ENCODE measurements at regions not wholly inside any gene's neighbourhood (a gene's known extent, or its start where the extent isn't known, plus 50 kb on each side); places are given as distances from the start of the nearest gene placed in this dataset.

DNA sequence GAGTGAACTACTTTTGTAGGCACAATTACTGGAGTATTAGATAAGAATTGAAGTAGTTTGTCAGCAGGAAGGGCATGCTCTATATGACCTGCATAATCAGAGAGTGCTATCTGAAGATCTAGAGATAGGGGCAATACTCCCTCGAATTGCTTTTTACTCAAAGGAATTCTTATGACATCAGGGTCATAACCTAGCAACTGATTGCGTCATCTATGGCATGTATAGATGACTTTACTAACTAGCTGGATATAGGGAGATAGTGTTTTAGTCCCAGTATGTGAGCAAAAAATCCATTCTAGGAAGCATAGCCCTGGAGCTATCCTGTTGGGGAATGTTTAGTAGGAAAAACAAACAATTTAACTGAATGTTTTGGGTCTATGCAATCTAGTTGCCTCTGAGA lies 109.5 kb upstream of the ZNF267 start:
- TF ChIP-seq EZH2 (optimal IDR thresholded peaks at IDR 0.05; ENCODE audit: low read depth, low read length): no peak
- TF ChIP-seq, protein P1, sequence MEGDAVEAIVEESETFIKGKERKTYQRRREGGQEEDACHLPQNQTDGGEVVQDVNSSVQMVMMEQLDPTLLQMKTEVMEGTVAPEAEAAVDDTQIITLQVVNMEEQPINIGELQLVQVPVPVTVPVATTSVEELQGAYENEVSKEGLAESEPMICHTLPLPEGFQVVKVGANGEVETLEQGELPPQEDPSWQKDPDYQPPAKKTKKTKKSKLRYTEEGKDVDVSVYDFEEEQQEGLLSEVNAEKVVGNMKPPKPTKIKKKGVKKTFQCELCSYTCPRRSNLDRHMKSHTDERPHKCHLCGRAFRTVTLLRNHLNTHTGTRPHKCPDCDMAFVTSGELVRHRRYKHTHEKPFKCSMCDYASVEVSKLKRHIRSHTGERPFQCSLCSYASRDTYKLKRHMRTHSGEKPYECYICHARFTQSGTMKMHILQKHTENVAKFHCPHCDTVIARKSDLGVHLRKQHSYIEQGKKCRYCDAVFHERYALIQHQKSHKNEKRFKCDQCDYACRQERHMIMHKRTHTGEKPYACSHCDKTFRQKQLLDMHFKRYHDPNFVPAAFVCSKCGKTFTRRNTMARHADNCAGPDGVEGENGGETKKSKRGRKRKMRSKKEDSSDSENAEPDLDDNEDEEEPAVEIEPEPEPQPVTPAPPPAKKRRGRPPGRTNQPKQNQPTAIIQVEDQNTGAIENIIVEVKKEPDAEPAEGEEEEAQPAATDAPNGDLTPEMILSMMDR (IDR thresholded peaks at IDR 0.05; ENCODE audit: low read length): no peak
- no peak for TF ChIP-seq EZH2phosphoT487 (IDR thresholded peaks at IDR 0.05; ENCODE audit: low read length)

GRCh38 chr16:31767267-31767666 lies 106.3 kb upstream of the ZNF267 start:
- no peak for DNase-seq
- H3K9me3 ChIP-seq (replicated peaks; ENCODE audit: insufficient read depth, low read length): no peaks in the 10 kb centered on the region
- H3K4me2 ChIP-seq (ENCODE audit: low read depth, low read length): no peak overlapping the region
- H3K27ac ChIP-seq (ENCODE audit: low read length): no peak overlapping the region
- H3K79me2 ChIP-seq (ENCODE audit: low read length): no peaks in the 10 kb centered on the region
- TF ChIP-seq EZH2 (optimal IDR thresholded peaks at IDR 0.05; ENCODE audit: low read depth, low read length) (no peak), EZH2phosphoT487 (IDR thresholded peaks at IDR 0.05; ENCODE audit: low read length) (no peak)
- TF ChIP-seq, protein P1 (IDR thresholded peaks at IDR 0.05; ENCODE audit: low read length): no peak
- H4K20me1 ChIP-seq (ENCODE audit: insufficient read depth, low read length): no peaks in the 10 kb centered on the region
- no peak overlapping the region for H3K4me3 ChIP-seq (ENCODE audit: low read length)
- no peaks in the 10 kb centered on the region for H3K9me2 ChIP-seq (replicated peaks; ENCODE audit: insufficient read depth, low read length)
- H3K4me1 ChIP-seq (ENCODE audit: low read length): no peaks in the 10 kb centered on the region
- no peak overlapping the region for H3K9ac ChIP-seq (ENCODE audit: low read length)
- no peak overlapping the region for H2AFZ ChIP-seq (ENCODE audit: low read length)
- H3K36me3 ChIP-seq (replicated peaks; ENCODE audit: insufficient read depth, low read length): no peaks in the 10 kb centered on the region
- H3K27me3 ChIP-seq (replicated peaks; ENCODE audit: insufficient read depth, low read length): no peaks in the 10 kb centered on the region
- H3F3A ChIP-seq (ENCODE audit: insufficient read depth, low read length): no peaks in the 10 kb centered on the region

More for the DNA sequence above, 109.5 kb upstream of the ZNF267 start:
- Histone ChIP-seq H3K9ac (ENCODE audit: low read length) (no peak overlapping the region), H3K27ac (ENCODE audit: low read length) (no peak overlapping the region), H3K4me3 (ENCODE audit: low read length) (no peak overlapping the region), H3K79me2 (ENCODE audit: low read length) (no peaks in the 10 kb centered on the region), H3K9me3 (replicated peaks; ENCODE audit: insufficient read depth, low read length) (no peaks in the 10 kb centered on the region), H2AFZ (ENCODE audit: low read length) (no peak overlapping the region), H3K4me1 (ENCODE audit: low read length) (no peaks in the 10 kb centered on the region), H3F3A (ENCODE audit: insufficient read depth, low read length) (no peaks in the 10 kb centered on the region), H3K9me2 (replicated peaks; ENCODE audit: insufficient read depth, low read length) (no peaks in the 10 kb centered on the region), H3K27me3 (replicated peaks; ENCODE audit: insufficient read depth, low read length) (no peaks in the 10 kb centered on the region), H3K36me3 (replicated peaks; ENCODE audit: insufficient read depth, low read length) (no peaks in the 10 kb centered on the region), H3K4me2 (ENCODE audit: low read depth, low read length) (no peak overlapping the region), H4K20me1 (ENCODE audit: insufficient read depth, low read length) (no peaks in the 10 kb centered on the region)
- DNase-seq: no peak

GRCh38 chr16:31780342-31780741 lies 93.3 kb upstream of the ZNF267 start:
- Histone ChIP-seq H2AFZ (ENCODE audit: low read length) (no peak overlapping the region), H3K4me2 (ENCODE audit: low read depth, low read length) (no peak overlapping the region), H3K4me1 (ENCODE audit: low read length) (no peaks in the 10 kb centered on the region), H3K9me3 (replicated peaks; ENCODE audit: insufficient read depth, low read length) (no peaks in the 10 kb centered on the region), H3K4me3 (ENCODE audit: low read length) (no peak overlapping the region), H3F3A (ENCODE audit: insufficient read depth, low read length) (no peaks in the 10 kb centered on the region), H3K79me2 (ENCODE audit: low read length) (no peaks in the 10 kb centered on the region), H3K36me3 (replicated peaks; ENCODE audit: insufficient read depth, low read length) (no peaks in the 10 kb centered on the region), H3K27ac (ENCODE audit: low read length) (no peak overlapping the region), H3K9ac (ENCODE audit: low read length) (no peak overlapping the region), H3K9me2 (replicated peaks; ENCODE audit: insufficient read depth, low read length) (no peaks in the 10 kb centered on the region), H4K20me1 (ENCODE audit: insufficient read depth, low read length) (no peaks in the 10 kb centered on the region), H3K27me3 (replicated peaks; ENCODE audit: insufficient read depth, low read length) (no peaks in the 10 kb centered on the region)
- DNase-seq: no peak
- no peak for TF ChIP-seq EZH2 (optimal IDR thresholded peaks at IDR 0.05; ENCODE audit: low read depth, low read length)
- no peak for TF ChIP-seq EZH2phosphoT487 (IDR thresholded peaks at IDR 0.05; ENCODE audit: low read length)
- TF ChIP-seq, protein P1 (IDR thresholded peaks at IDR 0.05; ENCODE audit: low read length): no peak
